GM18517 (cell line): ENCODE measurements at regions not wholly inside any gene's neighbourhood (a gene's known extent, or its start where the extent isn't known, plus 50 kb on each side); places are given as distances from the start of the nearest gene placed in this dataset.
A peak's percentile ranks its signal among the peaks of the same experiment; 100 is the strongest.

ENCODE experiments used
- ATAC-seq: cut with Tn5 transposase; IDR thresholded peaks from one replicate; pipeline ENCODE4 v1.9.1; 2021; ENCODE audit warnings: mild to moderate bottlenecking, moderate library complexity; ENCODE audit not compliant: unreplicated experiment

GRCh38 chr1:221839782-221840395, 98.0 kb upstream of the DUSP10 start:
- ATAC-seq, result peak; percentile 96

- ATAC-seq, result peak; percentile 14
Measured at GRCh38 chr1:221839321-221839720, 97.4 kb upstream of the DUSP10 start.

- ATAC-seq, result no peak
Measured at GRCh38 chr1:221837896-221838295, 96.0 kb upstream of the DUSP10 start.

- ATAC-seq, result no peak
Measured at GRCh38 chr1:221834698-221835513, 93.0 kb upstream of the DUSP10 start.

- no peak for ATAC-seq
Measured at GRCh38 chr1:221832617-221833016, 90.7 kb upstream of the DUSP10 start.

DNA sequence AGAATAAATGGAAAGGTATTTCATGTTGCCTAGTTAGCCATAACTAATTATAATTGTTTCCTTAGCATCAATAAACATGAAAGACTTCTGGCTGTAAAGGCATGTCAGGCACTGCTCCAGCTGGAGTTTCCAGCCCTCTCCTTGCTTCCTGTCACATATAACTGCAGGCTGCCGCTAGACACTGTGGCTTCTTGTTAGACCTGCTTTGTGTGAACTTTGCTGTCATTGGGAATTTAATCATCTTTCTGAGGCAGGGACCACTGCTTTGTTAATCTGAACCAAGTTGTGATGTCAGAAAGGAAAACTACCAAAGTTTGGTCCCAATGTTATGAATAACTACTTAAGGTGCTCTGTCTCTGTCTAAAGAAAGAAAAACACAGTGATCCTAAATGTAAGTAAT, 90.3 kb upstream of the DUSP10 start:
- ATAC-seq, result no peak

GRCh38 chr1:221829327-221830015, 87.6 kb upstream of the DUSP10 start:
- no peak for ATAC-seq

GRCh38 chr1:221827307-221827642, 85.4 kb upstream of the DUSP10 start:
- no peak for ATAC-seq

- ATAC-seq, result no peak
Measured at GRCh38 chr1:221824909-221825308, 83.0 kb upstream of the DUSP10 start.

GRCh38 chr1:221824025-221824424, 82.1 kb upstream of the DUSP10 start:
- no peak for ATAC-seq

- ATAC-seq, result no peak
Measured at GRCh38 chr1:221823561-221823960, 81.7 kb upstream of the DUSP10 start.

- peak; percentile 76 for ATAC-seq
Measured at GRCh38 chr1:221823149-221823548, 81.3 kb upstream of the DUSP10 start.

GRCh38 chr1:221822591-221822990, 80.7 kb upstream of the DUSP10 start:
- ATAC-seq, result no peak

DNA sequence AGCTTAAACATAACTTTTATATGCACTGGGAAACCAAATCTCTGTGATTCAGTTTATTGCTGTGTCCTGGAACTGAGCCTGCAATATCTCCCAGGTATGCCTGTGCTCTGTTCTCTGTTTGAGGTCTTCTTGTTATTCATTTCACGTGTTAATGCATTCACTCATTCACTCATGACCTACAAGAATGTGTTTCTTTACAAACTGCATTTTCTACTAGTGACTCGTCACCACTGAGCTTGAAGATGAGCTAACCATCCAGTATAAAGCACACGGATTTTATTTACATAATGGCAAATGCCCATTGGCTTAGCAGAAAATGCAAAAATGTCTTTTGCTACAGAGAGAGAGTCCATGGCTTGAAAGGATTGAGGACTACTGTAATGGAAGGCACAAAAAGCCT, 75.0 kb upstream of the DUSP10 start:
- ATAC-seq, result no peak

DNA sequence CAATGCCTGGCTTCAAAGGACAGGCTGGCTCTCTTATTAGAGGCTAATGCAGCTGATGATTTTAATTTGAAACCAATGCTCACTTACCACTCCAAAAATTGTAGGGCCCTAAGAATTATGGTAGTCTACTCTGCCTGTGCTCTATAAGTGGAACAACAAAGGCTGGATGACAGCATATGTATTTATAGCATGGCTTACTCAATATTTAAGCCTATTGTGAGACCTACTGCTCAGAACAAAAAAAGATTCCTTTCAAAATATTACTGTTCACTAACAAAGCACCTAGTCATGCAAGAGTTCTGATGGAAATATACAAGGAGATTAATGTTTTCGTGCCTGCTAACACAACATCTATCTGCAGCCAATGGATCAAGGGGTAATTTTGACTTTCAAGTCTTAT, 73.8 kb upstream of the DUSP10 start:
- ATAC-seq, result no peak

GRCh38 chr1:221813887-221814286, 72.0 kb upstream of the DUSP10 start:
- no peak for ATAC-seq

GRCh38 chr1:221812905-221813597, 71.2 kb upstream of the DUSP10 start:
- ATAC-seq, result no peak

- no peak for ATAC-seq
Measured at GRCh38 chr1:221812088-221812752, 70.3 kb upstream of the DUSP10 start.

DNA sequence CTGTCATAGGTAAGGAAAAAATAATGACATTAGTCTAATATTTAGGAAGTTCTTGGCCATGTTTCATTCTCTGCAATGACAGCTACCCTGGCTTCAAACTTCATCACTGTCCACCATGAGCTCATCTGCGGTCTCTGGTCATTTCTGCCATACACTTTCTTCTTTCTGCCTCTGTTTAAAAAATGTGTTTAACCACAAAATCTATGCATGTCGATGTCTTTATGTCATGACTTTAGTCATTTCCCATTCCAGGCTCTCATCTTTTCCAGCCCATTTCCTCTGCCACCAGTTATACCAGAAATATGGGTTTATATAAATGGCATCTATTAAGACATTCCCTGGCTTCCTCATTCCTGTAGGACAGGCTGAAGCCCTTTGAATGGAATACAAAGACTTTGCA, 68.5 kb upstream of the DUSP10 start:
- no peak for ATAC-seq

- ATAC-seq, result no peak
Measured at GRCh38 chr1:221809091-221810029, 67.5 kb upstream of the DUSP10 start.
